HG03066 (cell line): ENCODE measurements at regions not wholly inside any gene's neighbourhood (a gene's known extent, or its start where the extent isn't known, plus 50 kb on each side); places are given as distances from the start of the nearest gene placed in this dataset.

Experiments used
- ATAC-seq: cut with Tn5 transposase; IDR thresholded peaks from one replicate; pipeline ENCODE4 v1.9.1; 2021; ENCODE audit warnings: low read depth; ENCODE audit not compliant: unreplicated experiment

GRCh38 chr7:25279705-25280104, 51.4 kb upstream of the NPVF start:
- ATAC-seq, result no peak

GRCh38 chr7:25280181-25280580, 51.9 kb upstream of the NPVF start:
- no peak for ATAC-seq

DNA sequence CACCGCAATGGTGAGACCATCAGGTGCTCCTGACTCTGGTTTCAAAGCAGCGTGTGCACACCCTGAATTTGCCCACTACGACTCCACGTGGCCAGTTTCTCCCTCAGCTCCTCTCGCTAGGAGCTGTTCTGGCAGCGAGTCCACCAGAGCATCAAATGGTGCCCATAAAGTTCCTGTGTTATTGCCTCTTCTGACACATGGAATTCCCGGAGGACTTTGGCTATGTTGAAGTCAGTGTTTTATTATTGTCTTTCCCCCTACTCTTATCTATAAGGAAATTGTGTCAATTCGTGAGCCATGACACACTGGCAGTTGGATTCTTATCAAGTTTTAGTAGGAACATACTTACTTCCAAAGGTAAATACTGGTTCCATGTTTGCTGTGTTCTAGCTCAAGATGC, 53.9 kb upstream of the NPVF start:
- ATAC-seq, result no peak

- ATAC-seq, result no peak
Observed at GRCh38 chr7:25286756-25287155, 58.5 kb upstream of the NPVF start.

- ATAC-seq, result no peak
Observed at GRCh38 chr7:25287291-25287690, 59.0 kb upstream of the NPVF start.

GRCh38 chr7:25288556-25289307, 60.4 kb upstream of the NPVF start:
- ATAC-seq, result no peak

GRCh38 chr7:25289518-25289917, 61.2 kb upstream of the NPVF start:
- ATAC-seq, result no peak

GRCh38 chr7:25294624-25295023, 66.3 kb upstream of the NPVF start:
- ATAC-seq, result no peak

DNA sequence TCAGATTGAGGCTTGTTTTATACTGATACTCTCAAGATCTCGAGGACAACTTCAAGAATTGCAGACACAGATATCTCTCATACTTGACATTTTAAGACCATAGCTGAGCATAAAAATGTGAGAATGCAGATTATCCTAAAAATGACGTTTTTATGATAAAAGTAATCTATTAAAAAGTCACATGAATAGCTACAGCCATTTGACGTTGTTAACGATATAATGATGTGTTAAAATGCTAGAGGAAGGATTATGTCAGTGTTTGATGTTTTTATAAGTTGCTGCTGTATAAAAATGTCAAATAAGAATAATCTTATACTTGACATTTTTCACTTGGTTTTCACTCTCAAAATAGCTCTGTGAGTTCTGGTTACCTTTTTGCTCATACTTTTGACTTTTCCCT, 67.1 kb upstream of the NPVF start:
- ATAC-seq, result no peak

DNA sequence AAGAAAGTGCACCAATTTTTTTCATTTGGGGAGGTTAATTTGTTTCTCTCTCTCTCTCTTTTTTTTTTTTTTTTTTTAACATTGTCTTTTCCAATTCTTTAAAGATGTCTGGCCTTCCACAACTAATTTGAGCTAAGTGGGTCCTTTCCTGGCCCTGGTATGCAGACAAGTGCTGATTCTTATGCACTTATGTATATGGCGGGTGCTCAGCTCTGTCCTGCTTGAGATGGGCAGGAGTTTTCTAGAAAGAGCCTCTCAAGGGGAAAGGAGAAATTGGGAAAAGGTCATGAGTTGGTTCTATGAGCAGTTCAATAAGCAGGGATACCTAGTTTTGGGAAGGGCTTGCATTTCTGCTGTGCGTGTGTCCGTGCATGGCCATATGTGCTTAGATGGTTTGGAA, 67.8 kb upstream of the NPVF start:
- no peak for ATAC-seq

DNA sequence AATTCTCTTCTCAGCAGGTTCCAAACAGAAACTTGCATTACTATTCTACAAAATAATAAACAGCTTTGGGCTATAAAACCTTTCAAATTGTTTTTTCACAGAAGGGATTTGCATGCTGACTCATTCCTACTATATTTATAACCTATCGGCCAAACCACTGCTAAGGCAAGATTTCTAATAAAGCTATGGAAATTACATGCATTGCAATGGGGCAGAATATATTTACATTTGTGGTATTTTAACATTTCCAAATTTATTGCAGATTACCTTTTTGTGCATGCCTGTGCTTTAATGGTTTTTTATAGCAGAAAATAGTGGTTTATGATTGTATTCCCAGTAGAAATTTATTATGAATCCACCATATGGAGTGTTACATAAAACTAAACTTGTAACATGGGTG, 69.0 kb upstream of the NPVF start:
- ATAC-seq, result no peak

- no peak for ATAC-seq
Observed at GRCh38 chr7:25303281-25304181, 75.2 kb upstream of the NPVF start.

GRCh38 chr7:25304691-25305090, 76.4 kb upstream of the NPVF start:
- no peak for ATAC-seq

DNA sequence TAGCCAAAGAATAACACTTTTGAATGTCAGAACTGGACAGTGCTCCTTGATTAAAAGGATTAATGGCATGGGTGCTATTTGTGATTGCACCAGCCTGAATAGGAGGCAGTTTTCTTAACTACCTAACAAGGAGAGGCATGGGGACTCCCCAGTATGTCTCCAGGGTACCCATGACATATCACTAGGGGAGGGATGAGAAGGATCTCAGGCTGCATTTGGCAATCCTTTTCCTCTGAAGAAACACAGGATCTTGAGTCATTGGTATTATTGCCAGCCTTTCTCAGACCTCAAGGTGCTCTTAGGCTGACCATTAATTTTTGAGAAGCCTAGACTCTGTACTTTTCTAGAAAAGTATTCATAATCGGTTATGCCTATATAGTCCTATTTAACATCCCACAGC, 77.5 kb upstream of the NPVF start:
- no peak for ATAC-seq

DNA sequence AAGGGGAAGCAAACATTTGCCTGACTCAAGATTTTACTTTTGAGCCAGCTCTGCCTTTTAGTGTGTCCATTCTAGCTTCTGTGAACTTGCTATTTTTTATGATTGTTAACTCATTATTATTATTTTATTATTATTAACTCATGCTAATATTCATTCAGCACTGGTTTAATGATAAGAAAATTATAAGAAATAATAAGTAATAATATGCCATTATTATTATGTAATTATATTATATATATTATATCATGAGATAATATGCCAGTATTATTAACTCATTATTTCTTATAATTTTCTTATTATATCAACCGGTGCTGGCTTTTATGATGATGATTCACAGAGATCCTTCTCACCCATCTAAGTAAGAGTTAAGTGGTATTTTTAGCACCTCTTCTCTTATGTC, 79.3 kb upstream of the NPVF start:
- ATAC-seq, result no peak

DNA sequence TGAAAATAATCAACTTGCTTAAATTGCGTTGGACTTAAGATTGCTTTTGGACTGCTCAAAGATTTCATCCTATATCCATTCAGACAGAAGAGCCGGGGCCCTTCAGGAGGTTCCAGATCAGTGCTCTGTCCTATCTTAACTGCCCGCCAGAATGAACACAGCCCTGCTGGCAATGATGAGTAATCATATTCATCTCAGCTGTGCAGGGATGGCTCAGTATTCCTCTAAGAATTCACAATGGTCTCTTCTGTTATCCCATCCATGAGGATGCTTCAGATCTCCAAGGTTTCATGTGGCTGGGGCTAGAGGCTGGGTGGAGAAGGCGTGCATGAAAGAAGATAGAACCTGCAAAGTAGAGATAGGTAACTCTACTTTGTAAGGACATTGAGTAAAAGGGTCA, 80.0 kb upstream of the NPVF start:
- no peak for ATAC-seq

GRCh38 chr7:25308906-25309705, 80.8 kb upstream of the NPVF start:
- ATAC-seq, result no peak

- no peak for ATAC-seq
Observed at GRCh38 chr7:25310896-25311295, 82.6 kb upstream of the NPVF start.

DNA sequence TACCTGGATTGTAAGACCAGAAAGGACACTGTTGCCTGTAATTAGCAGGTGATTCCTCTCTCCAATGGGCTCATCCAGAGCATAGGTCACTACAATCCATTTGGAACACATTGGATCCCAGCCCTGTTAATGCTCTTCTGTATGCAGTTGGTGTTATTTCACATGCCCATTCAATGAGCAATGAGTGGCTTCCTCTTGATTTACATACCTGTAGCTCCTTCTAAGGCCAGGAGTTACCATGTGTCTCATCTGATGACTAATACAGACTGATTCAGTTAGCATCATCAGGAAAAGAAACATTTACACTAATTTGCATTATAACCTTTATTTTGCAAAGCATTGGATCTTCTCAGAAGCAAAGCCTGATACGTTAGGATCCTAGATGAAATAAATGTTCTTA, 83.1 kb upstream of the NPVF start:
- no peak for ATAC-seq

DNA sequence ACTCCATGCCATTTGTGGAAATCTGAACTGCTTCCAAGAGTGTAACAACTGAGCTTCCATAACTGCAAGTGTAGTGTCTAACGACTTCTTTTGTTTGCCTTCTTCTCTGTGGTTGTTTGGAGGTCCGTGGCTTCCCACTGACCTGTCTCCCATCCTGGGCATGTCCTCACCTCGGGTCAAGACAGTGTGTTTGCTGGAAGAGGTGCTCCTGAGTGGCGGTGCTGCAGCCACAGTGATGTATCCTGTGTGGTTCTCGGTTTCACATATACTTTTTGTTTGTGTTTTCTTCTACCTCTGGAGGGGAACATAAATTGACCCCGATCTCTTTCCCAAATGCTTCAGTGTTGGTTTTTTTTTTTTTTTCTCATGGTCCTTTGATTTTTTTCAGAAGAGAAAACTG, 84.7 kb upstream of the NPVF start:
- no peak for ATAC-seq

- ATAC-seq, result no peak
Observed at GRCh38 chr7:25313526-25313925, 85.2 kb upstream of the NPVF start.
